ENCODE measurements at regions not wholly inside any gene's neighbourhood (a gene's known extent, or its start where the extent isn't known, plus 50 kb on each side); places are given as distances from the start of the nearest gene placed in this dataset.

DNA sequence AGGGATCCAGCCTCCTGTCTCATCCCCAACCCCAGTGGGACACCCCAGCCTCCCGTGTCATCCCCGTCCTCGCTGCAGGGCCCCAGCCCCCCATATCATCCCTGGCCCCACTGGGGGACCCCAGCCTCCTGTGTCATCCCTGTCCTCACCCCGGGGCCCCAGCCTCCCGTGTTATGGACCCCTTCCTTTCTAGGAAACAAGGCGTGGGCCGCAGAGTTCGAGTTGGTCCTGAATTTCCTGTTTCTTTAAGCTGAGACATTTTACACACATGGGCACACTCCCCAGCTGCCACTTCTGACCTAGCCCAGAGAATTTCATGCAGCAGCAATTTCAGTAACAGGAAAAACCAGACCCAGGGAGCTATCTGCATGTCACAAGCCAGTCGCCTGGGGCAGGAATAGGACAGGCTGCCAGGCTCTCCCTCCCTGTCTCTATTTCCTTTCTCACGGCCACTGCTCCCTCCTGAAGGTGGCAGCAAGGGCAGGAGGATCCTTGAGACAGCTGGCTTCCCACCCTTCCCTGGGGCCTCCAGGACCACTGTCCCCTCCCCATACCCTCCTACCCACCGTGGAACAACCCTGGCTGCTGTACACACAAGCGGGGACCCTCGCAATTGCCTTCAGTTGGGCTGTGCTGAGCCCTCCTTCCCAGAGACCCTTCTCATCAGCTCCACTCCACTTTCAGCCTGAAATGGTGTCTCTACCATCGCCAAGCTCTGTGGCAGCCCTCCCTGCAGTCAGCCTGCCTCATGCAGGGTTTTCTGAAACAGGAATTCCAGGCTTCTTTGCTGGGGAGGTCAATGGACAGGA is 141.9 kb upstream of the ID2 start:
- DNase-seq (ENCODE audit: insufficient read length, low spot score) (no peak), FAIRE-seq (no peak)

DNA sequence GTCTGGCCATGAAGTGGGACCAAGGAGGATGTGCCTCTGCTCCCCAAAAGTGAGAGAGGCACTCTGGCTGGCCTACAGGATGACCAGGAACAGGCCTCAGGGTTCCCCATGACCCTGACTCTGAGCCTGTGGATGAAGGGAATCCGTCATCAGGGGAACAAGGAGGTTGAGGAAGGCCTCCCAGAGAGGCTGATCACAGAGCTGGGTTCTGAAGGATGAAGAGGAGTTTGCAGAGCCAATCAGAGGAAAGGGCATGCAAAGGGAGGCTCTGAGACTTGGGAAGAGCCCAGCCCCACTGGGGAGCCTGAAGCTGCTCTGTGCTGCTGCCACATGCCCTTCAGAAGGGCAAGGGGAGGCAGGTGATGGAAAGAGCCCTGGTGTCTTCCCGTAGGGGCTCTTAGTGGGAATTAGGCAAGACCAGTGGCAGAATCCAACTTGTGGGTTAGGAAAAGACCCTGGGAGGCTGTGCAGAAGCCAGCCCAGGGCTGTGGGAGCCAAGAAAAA is 141.3 kb upstream of the ID2 start:
- no peak for DNase-seq (ENCODE audit: insufficient read length, low spot score)
- no peak for FAIRE-seq

DNA sequence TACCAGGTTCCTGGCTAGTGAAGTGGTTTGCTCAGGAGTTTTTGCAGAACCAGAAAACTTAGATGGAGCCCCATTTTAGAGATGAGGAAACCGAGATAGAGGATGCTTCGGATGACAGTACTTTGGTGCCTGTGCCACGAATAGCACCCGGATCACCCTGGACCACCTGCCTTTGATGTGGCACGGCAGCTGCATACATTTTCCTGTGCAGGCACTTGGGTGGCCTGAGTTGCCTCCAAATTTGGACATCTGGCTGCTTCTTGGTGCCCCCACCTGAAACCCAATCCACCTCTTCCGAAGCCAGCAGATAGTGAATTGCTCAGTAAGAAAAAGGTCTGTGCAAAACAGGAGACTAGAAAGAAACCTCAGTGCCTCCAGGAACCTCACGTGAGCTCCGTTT is 140.6 kb upstream of the ID2 start:
- DNase-seq (ENCODE audit: insufficient read length, low spot score) (no peak), FAIRE-seq (no peak)

DNA sequence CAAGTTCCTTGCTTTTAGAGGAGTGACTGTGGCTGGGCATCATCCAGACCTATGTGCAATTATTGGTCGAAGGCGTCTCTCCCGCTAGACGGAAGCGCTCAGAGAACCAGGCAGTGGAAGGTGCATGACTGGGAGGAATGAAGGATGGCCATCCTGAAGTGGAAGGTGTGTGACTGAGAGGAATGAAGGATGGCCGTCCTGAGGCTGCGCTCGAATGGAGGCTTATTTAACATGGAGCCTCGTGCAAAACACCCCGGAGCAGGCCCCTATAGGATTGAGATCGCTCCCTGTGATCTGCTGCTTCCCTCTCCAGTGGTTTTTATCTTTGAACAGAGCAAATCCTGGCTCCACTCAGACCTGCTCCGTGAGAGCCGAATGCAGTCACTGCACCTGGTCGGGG is 140.2 kb upstream of the ID2 start:
- FAIRE-seq (no peak), DNase-seq (ENCODE audit: insufficient read length, low spot score) (no peak)

DNA sequence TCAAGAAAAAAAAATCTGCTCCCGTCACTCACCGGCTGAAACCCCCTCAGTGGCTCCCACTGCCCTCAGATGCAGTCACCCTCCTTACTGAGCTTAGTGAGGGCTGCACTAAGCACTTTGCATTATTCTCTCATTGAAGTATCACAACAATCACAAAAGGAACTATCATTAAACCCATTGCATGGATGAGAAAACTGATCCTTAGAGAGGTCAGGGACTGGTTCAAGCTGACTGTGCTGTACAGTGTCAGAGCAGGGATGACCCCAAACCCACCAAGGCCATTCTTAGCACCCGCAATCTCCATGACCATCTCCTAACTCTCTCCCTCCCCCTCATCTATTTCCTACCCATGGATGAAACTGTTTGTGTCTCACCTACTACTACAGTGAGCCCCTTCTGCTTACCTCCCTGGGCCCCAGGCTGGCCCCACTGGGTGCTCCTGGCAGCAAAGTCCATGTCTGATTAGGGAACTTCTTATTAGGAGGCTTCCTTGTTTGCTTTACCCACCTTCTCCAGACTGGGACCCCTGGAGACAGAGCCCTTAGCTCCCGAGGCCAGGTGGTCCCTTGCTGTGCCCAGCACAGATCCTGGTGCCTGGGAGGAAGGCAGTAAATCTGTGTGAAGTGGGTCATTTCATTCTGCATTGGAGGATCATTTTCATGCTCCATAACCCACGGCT is 139.3 kb upstream of the ID2 start:
- FAIRE-seq, result peak; percentile 61
- DNase-seq (ENCODE audit: insufficient read length, low spot score), result no peak

DNA sequence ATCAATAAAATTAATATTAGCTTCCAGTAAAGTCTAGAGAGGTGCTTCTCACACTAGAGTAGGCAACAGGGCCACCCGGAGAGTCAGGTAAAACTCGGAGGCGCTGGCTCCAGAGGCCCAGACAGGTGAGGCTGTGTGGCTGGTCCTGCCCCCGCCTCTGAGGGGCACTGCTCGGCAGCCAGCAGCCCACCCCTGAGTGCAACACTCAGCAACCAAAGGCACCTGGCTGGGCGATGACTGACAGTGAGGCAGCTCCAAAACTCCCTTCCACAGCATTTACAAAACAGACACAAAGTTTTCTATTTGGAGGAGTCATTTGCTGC is 138.8 kb upstream of the ID2 start:
- DNase-seq (ENCODE audit: insufficient read length, low spot score) (no peak), FAIRE-seq (no peak)

DNA sequence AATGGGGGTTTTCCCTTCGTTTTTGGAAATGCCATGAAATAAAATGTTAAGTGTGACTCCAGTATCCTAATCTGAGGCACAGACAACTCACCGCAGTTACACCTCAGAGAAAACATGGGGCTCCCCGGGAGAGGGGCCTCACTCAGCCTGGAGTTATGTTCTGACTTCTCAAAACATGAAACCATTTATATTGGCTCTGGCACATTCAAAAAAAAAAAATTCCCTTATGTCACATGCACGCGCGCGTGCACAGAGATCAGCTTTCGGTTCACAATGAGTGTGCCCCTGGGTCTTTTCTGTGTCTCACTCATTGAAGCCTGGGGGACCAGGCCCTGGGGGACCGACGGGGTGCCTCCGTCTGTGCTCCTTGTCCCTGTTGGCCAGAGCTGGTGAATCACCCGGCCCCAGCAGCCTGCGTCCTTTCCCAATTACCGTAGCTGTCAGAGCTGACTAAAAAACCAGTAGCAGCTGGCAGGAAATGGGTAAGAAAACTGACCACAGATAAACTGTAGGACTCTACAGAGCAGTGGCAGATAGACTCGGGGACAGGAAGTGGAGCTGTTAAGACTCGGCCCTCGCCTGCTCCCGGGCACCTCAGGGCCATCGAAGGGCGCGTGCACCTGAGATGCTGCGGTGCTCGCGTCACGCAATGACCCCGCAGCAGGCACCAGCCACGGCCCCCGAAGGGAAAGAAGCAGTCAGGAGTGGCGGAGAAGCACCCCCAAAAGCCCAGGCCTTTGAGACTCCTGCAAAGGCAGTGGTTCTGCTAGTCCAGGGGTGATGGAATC is 138.3 kb upstream of the ID2 start:
- FAIRE-seq (peak; percentile 95), DNase-seq (ENCODE audit: insufficient read length, low spot score) (peak; percentile 75)

DNA sequence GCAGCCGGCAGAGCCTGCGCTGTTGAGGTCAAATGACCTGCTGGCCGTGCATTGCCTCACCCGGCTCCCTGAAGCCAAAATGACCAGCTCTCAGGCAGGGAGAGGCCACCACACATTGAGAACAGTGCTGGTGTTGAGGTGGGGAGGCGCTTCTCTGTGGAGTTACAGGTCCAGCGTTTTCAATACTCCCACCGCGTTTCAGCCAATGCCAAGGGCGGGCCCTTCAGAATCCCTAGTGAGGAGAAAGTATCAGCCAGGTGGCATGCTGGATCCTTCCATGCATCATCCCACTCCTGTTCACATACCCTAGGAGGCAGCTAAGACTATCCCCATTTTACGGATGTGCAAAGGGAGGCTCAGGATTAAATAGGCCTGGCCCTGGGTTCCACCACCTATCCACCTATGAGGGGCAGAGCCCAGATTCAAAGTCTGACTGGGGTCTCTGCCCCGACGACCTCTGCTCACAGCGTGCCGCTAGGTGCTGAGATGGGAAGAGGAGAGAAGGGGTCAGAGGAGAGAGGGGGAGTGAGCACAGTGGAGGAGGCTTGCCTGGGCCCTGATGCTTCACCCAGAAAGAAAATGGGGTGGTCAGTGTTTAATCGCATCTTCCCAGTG is 137.6 kb upstream of the ID2 start:
- FAIRE-seq, result no peak
- DNase-seq (ENCODE audit: insufficient read length, low spot score), result no peak

DNA sequence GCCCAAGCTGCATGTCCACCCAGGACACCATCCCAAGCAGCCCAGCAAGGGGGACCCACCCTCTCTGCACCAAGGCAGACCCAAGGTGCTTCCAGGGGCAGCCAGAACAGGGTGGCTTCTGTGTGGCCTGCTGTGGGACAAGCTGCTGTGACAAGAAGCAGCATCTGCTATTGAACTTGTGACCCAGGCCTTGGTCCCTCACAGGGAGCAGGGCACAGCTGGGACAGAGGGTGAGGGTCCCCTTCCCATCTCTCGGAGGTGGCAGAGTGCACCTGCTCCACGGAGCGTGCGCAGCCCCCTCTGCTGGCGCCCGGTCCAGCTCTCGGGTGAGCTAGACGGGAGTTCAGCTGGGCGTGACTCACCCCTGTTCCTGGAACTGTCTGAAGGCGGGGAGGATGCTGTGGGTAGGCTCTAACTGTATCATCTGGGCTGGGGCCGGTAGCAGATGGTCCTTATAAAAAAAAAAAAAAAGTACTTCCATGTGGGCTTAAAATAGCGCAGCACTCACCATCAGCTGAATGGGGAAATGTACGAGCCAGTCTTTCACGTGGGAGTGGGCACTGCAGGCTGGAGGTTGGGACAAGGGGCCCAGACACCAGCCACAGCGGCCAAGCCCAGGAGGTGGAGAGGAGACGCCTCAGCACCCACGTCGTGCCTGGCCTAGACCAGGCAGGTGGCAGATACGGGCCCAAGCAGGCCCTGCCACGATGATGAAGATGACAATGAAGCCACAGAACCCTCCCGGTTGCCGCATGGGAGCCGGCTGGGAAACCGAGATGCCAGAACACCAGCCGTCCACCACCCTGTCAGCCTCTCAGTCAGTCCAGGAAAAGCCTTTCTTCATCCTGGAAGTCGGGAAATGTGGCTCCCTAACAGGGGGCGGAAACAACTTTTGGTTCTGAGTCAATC is 136.8 kb upstream of the ID2 start:
- DNase-seq (ENCODE audit: insufficient read length, low spot score) (no peak), FAIRE-seq (peak; percentile 53)

DNA sequence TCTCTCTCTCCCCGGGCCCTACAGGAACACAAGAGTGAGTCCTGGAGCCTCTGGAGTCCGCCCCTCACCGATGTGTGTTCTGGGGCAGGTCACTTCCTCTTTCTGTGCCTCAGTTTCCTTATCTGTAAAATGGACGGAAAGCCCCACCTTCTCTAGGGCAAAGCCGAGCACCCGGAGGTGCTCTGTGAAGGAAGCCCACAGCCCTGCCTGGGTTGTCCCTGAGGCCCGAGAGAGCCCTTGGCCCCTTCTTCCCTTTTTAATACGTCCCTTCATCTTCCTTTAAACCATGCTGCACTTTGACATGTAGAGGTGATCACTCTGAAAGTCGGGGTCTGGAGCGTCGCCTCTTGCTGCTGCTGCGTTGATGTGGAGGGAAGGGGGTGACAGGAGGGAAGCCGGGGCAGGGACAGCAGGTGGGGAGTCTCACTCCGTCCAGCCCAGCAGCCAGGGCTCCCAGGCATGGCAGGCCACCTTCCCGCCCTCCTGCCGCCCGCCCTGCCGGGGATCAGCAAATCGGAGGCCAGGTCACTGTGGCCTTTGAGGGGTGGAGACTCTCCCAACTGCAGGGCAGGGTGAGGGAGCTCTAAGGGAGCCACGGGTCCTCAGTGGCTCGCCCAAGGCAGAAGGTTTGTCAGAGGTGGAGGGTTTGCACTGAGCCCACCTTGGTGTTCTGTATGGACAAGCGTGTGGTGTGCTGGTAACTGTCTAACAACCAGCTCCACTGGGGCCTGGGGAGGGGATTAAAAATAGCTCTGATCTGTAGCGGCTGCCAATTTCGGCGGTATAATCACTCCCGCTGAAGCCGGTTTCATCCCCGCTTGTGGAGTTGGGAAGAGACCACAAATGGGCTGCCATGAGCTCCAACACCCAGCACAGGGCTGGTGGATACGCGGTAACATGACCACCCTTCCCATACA is 135.9 kb upstream of the ID2 start:
- no peak for DNase-seq (ENCODE audit: insufficient read length, low spot score)
- FAIRE-seq, result no peak

DNA sequence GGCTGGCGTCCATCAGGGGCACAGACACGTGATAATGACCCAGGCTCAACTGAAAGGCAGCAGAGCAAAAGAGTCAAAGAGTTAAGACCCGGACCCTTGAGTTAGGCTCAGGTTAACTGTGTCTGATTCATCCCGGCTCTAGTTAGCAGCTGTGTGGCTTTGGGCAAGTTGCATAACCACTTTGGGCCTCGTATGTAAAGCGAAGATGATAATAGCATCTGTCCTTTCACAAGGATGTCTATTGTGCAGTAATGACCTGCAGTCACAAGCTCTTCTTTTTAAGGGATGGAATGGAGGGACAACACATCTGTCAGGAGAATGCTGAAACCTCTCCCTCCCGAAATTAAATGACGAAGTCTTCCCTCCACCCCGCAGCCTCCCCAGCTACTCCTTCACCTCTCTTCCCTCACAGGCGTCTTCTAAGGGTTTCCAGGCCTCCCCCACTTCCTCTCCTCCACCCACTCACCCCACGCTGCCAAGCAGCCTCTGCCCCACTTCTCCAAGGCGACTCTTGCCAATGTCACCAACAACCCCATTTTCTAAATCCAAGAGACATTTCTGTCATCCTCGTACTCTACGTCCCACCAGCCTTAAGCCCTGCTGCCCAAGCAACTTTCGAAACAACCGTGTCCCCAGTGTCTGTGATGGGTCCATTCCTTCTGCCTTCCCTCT is 135.1 kb upstream of the ID2 start:
- FAIRE-seq, result peak; percentile 39

DNA sequence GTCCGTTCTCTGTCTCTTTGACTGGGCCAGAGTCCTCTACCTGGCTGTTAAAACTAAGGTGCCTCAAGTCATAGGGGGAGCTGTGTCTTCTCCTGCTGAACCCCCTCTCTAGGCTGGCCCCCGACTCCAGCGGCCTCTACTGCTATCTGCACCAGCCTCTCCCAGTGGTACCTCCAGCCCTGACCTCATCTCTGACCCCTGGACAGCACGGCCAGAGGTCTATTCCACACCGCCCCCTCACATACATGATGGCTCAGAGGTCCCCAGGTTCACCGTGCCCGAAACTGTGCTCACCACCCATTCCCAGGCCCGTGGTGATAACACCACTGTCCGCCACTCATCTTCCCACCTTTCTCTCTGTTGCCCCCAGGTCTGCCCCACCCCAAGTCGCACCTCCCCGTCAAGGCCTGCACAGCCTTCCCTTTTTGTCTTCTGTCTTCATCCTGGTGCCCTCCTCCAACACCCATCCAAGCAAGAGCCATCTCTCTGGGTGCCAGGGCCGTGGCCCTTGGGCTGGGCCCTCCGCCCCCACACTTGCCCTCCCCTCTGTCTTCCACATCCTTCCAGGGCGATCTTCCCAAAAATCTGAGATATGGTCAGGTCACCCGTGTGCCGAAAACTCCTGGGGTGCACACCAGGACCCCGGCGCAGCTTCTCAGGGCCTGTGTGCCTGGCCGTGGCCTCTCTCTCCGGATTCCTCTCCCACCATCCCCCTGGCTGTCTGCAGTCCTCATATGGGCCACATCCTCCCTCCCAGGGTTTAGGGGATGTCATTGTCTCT is 134.4 kb upstream of the ID2 start:
- no peak for DNase-seq (ENCODE audit: insufficient read length, low spot score)
- no peak for FAIRE-seq

More for the DNA sequence above, 135.1 kb upstream of the ID2 start:
- no peak for DNase-seq (ENCODE audit: insufficient read length, low spot score)

DNA sequence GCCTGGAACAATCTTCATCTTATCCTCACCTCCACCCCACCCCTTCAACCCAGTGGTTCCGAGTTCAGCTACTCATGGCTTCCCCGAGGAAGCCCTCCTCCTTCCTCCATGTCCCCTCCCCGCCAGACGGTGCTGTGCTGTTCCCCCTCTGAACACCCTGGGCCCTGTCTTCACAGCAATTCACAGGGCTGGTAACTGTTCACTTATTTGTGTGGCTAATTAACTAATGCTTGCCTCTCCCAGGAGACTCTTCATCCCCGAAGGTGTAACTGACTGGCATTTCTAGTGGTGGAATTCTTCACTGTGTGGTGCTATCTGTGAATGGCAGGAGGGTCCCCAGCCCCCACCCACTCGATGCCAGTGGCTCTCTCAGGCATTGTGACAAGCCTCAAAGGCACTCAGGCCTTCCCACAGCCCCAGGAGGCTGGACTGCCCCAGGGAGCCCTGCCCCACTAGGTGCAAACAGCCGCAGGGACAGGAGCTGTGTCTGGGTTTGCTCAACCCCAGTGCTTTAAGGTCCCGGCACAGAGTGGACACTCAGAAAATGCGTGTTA is 133.7 kb upstream of the ID2 start:
- FAIRE-seq (no peak), DNase-seq (ENCODE audit: insufficient read length, low spot score) (no peak)

DNA sequence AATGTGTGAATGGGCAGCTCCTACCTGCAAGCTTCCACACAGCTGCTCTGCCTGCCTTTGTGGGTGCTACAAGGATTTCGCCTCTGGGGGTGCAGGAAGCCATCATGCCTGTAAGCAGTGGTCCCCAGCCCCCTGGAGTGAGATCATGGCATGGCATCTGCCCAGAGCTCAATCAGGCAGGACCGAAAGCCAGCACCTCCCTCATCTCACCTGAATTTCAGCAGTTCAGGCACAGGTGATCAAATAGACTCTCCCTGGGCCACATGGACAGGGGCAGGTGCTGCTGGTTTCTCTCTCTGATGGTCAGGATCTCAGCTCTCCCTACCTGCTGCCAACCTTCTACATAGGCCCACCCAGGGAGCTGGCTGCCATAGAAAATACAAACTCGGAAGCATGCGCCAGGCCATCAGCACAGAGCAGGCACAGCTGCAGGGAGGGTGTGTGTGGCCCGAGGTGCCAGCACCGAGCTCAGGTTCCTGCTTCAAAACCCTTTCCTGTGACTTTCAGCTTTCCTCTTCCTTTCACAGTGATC is 133.2 kb upstream of the ID2 start:
- no peak for DNase-seq (ENCODE audit: insufficient read length, low spot score)
- no peak for FAIRE-seq

DNA sequence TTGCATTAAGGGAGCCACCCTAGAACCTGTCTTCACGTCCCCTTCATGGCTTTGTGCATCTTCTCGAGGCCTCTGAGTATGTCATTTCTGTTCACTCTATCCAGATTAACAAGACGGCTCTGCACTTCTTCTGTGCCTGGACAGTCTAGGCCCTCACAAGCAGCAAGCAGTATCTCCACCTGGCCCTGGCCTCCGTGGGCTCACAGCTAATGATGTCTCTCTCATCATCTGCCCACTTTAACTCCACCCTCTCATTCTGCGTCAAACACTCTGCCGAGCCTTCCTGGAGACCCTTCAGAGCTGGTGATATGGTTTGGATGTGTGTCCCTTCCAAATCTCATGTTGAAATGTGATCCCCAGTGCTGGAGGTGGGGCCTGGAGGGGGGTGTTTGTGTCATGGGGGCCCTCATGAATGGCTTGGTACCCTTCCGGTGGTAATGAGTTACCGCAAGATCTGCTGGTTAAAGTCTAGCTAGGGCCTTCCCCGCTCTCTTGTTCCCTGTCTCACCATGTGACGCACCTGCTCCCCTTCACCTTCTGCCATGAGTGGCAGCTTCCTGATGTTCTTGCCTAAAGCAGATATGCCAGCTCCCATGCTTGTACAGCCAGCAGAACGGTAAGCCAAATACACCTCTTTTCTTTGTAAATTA is 132.5 kb upstream of the ID2 start:
- DNase-seq (ENCODE audit: insufficient read length, low spot score), result no peak
- FAIRE-seq, result no peak

DNA sequence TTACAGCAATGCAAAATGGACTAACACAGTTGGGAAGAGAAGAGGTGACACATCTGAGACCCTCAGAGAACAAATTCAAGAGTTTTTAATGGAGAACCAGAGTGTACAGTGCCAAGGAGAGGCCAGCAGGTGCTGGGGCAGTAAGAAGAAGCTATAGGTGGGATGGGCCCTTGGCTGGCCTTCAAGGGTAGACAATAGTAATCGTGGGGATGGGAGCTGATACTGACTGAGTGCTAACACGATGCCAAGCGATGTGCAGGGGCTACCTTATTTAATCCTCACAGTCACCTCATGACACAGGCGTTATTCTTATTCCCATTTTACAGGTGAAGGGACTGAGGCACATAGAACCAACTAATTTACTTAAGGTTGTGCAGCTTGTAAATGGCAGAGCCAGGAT is 131.9 kb upstream of the ID2 start:
- FAIRE-seq, result no peak
- DNase-seq (ENCODE audit: insufficient read length, low spot score), result no peak

DNA sequence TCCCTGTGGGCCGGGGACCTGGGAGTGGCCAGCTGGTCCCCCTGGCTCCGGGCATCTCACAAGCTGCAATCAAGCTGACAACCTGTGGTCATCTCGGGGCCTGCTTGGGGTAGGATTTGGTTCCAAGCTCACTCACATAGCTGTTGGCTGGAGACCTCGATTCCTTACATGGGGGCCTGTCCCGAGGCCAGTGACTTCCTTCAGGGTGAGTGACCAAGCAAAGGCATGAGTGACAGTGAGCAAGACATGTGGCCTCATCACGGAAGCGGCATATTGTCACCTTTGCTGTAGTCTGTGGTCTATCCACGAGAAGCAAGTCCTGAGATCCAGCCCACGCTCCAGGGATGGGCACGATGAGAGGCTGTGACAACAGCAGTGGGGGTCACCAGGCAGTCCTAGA is 131.4 kb upstream of the ID2 start:
- DNase-seq (ENCODE audit: insufficient read length, low spot score) (no peak), FAIRE-seq (no peak)

Data from GM19239 (cell line).